ENCODE measurements at regions not wholly inside any gene's neighbourhood (a gene's known extent, or its start where the extent isn't known, plus 50 kb on each side); places are given as distances from the start of the nearest gene placed in this dataset.

DNA sequence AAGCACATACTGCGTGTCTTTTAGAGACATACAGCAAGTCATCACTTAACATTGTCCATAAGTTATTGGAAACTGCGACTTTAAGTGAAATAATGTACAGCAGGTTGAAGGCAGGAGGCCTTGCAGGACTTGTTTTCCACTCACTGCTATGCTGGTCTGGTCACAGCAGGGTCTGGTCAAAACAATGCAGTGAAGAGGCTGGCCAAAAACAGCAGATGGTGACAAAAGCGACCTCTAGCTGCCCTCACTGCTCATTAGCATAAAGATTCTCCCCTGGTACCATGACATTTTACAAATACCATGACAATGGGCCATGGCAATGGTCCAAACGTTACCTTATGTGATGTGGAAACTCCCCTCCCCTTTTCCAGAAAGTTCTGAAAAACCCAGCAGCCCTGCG, 1283.6 kb downstream of the FSTL5 start:
- Histone ChIP-seq H3K27me3 (replicated peaks in 1 of 2; ENCODE audit: control insufficient read depth in 2 of 2, insufficient read depth in 2 of 2, low read length in 1 of 2) (no peaks in the 10 kb centered on the region), H3K36me3 (ENCODE audit: control insufficient read depth in 2 of 2, insufficient read depth in 2 of 2, low read length in 1 of 2) (no peaks in the 10 kb centered on the region), H3K27ac (ENCODE audit: control insufficient read depth, insufficient read depth) (no peak overlapping the region), H3K4me1 (ENCODE audit: control insufficient read depth, insufficient read depth, low read length) (no peaks in the 10 kb centered on the region), H3K79me2 (ENCODE audit: control insufficient read depth, insufficient read depth, low read length) (no peaks in the 10 kb centered on the region), H2AFZ (ENCODE audit: control insufficient read depth, low read depth, low read length) (no peak overlapping the region), H4K20me1 (ENCODE audit: control insufficient read depth, insufficient read depth) (no peaks in the 10 kb centered on the region), H3K9me3 (replicated peaks; ENCODE audit: control insufficient read depth, insufficient read depth, low read length) (no peaks in the 10 kb centered on the region), H3K4me2 (ENCODE audit: control insufficient read depth, insufficient read depth) (no peak overlapping the region), H3K9ac (ENCODE audit: control insufficient read depth, insufficient read depth, low read length) (no peak overlapping the region), H3K4me3 (no peak overlapping the region)
- FAIRE-seq (no peak), ATAC-seq (no peak; the same call in 2 of the 3 replicates), DNase-seq (ENCODE audit: low read depth, low spot score) (no peak)
- in situ Hi-C loops (cut with MboI): no loop called here
- ChIA-PET CTCF (interaction anchor here (0.6 kb wide), 1 partner anchor 103 kb away, joined by 3 read pairs; no protein-coding TSS in a partner anchor), RAD21 (ENCODE audit: unreplicated experiment) (no interaction called here), POLR2A (no interaction called here), SMC1A (ENCODE audit: uncharacterized antibody, unreplicated experiment) (no interaction called here)
- intact Hi-C loops (cut with micrococcal nuclease; ENCODE audit: unreplicated experiment): no loop called here
- BruUV-seq (replicated peaks): no TSS peak
- WGBS (ENCODE audit: insufficient coverage, insufficient replicate concordance, low lambda C conversion rate, missing lambda C conversion rate): 2% methylated on average over 5 of the region's 5 CpGs
- TF ChIP-seq EGR1 (IDR thresholded peaks at IDR 0.05; ENCODE audit: borderline replicate concordance in 1 of 2, low read depth in 2 of 2, low read length in 2 of 2): no peak
- TF ChIP-seq, protein P1, sequence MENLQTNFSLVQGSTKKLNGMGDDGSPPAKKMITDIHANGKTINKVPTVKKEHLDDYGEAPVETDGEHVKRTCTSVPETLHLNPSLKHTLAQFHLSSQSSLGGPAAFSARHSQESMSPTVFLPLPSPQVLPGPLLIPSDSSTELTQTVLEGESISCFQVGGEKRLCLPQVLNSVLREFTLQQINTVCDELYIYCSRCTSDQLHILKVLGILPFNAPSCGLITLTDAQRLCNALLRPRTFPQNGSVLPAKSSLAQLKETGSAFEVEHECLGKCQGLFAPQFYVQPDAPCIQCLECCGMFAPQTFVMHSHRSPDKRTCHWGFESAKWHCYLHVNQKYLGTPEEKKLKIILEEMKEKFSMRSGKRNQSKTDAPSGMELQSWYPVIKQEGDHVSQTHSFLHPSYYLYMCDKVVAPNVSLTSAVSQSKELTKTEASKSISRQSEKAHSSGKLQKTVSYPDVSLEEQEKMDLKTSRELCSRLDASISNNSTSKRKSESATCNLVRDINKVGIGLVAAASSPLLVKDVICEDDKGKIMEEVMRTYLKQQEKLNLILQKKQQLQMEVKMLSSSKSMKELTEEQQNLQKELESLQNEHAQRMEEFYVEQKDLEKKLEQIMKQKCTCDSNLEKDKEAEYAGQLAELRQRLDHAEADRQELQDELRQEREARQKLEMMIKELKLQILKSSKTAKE (IDR thresholded peaks at IDR 0.05; ENCODE audit: low read depth, poor library complexity, severe bottlenecking): no peak
- TF ChIP-seq, protein P2, sequence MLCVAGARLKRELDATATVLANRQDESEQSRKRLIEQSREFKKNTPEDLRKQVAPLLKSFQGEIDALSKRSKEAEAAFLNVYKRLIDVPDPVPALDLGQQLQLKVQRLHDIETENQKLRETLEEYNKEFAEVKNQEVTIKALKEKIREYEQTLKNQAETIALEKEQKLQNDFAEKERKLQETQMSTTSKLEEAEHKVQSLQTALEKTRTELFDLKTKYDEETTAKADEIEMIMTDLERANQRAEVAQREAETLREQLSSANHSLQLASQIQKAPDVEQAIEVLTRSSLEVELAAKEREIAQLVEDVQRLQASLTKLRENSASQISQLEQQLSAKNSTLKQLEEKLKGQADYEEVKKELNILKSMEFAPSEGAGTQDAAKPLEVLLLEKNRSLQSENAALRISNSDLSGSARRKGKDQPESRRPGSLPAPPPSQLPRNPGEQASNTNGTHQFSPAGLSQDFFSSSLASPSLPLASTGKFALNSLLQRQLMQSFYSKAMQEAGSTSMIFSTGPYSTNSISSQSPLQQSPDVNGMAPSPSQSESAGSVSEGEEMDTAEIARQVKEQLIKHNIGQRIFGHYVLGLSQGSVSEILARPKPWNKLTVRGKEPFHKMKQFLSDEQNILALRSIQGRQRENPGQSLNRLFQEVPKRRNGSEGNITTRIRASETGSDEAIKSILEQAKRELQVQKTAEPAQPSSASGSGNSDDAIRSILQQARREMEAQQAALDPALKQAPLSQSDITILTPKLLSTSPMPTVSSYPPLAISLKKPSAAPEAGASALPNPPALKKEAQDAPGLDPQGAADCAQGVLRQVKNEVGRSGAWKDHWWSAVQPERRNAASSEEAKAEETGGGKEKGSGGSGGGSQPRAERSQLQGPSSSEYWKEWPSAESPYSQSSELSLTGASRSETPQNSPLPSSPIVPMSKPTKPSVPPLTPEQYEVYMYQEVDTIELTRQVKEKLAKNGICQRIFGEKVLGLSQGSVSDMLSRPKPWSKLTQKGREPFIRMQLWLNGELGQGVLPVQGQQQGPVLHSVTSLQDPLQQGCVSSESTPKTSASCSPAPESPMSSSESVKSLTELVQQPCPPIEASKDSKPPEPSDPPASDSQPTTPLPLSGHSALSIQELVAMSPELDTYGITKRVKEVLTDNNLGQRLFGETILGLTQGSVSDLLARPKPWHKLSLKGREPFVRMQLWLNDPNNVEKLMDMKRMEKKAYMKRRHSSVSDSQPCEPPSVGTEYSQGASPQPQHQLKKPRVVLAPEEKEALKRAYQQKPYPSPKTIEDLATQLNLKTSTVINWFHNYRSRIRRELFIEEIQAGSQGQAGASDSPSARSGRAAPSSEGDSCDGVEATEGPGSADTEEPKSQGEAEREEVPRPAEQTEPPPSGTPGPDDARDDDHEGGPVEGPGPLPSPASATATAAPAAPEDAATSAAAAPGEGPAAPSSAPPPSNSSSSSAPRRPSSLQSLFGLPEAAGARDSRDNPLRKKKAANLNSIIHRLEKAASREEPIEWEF (IDR thresholded peaks at IDR 0.05; ENCODE audit: insufficient replicate concordance, low read depth, low read length): no peak
- TF ChIP-seq NRF1 (conservative IDR thresholded peaks at IDR 0.05; ENCODE audit: low read depth, low read length): no peak
- TF ChIP-seq KAT2A (conservative IDR thresholded peaks at IDR 0.05; ENCODE audit: control insufficient read depth, low read depth, low read length): no peak
- no peak for TF ChIP-seq ATF7 (IDR thresholded peaks at IDR 0.05; ENCODE audit: low read depth)
- TF ChIP-seq, protein P3, sequence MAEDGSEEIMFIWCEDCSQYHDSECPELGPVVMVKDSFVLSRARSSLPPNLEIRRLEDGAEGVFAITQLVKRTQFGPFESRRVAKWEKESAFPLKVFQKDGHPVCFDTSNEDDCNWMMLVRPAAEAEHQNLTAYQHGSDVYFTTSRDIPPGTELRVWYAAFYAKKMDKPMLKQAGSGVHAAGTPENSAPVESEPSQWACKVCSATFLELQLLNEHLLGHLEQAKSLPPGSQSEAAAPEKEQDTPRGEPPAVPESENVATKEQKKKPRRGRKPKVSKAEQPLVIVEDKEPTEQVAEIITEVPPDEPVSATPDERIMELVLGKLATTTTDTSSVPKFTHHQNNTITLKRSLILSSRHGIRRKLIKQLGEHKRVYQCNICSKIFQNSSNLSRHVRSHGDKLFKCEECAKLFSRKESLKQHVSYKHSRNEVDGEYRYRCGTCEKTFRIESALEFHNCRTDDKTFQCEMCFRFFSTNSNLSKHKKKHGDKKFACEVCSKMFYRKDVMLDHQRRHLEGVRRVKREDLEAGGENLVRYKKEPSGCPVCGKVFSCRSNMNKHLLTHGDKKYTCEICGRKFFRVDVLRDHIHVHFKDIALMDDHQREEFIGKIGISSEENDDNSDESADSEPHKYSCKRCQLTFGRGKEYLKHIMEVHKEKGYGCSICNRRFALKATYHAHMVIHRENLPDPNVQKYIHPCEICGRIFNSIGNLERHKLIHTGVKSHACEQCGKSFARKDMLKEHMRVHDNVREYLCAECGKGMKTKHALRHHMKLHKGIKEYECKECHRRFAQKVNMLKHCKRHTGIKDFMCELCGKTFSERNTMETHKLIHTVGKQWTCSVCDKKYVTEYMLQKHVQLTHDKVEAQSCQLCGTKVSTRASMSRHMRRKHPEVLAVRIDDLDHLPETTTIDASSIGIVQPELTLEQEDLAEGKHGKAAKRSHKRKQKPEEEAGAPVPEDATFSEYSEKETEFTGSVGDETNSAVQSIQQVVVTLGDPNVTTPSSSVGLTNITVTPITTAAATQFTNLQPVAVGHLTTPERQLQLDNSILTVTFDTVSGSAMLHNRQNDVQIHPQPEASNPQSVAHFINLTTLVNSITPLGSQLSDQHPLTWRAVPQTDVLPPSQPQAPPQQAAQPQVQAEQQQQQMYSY (CRISPR knock-in tag; IDR thresholded peaks at IDR 0.05): no peak
- TF ChIP-seq CBX3 (IDR thresholded peaks at IDR 0.05; ENCODE audit: borderline replicate concordance, low read depth): no peak
- TF ChIP-seq, protein P4, sequence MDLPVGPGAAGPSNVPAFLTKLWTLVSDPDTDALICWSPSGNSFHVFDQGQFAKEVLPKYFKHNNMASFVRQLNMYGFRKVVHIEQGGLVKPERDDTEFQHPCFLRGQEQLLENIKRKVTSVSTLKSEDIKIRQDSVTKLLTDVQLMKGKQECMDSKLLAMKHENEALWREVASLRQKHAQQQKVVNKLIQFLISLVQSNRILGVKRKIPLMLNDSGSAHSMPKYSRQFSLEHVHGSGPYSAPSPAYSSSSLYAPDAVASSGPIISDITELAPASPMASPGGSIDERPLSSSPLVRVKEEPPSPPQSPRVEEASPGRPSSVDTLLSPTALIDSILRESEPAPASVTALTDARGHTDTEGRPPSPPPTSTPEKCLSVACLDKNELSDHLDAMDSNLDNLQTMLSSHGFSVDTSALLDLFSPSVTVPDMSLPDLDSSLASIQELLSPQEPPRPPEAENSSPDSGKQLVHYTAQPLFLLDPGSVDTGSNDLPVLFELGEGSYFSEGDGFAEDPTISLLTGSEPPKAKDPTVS (IDR thresholded peaks at IDR 0.05; ENCODE audit: low read depth, low read length): no peak
- no peak for TF ChIP-seq CHD4 (IDR thresholded peaks at IDR 0.05)
- TF ChIP-seq FOS (IDR thresholded peaks at IDR 0.05; ENCODE audit: borderline replicate concordance, extremely low read depth, insufficient read length): no peak
- no peak for TF ChIP-seq POLR2AphosphoS2 (IDR thresholded peaks at IDR 0.05; ENCODE audit: low read depth, low read length)
